Lower leg skin (tissue), 3 donors: ENCODE measurements at regions not wholly inside any gene's neighbourhood (a gene's known extent, or its start where the extent isn't known, plus 50 kb on each side); places are given as distances from the start of the nearest gene placed in this dataset.

Experiments used
- POLR2A ChIP-seq, 2 donors: fragments of 450-650 bp; IDR thresholded peaks; one replicate each; pipeline ENCODE4 v1.6.1; 2016 to 2017; ENCODE audit warnings: antibody characterized with exemption in 2 of 2, mild to moderate bottlenecking in 1 of 2, moderate library complexity in 1 of 2
- TF ChIP-seq, protein P1 (sequence below), 3 donors: fragments of 450-650 bp; IDR thresholded peaks; one replicate each; pipeline ENCODE4 v1.5.1; 2016; ENCODE audit warnings: antibody characterized with exemption in 3 of 3, mild to moderate bottlenecking in 3 of 3, moderate library complexity in 2 of 3

DNA sequence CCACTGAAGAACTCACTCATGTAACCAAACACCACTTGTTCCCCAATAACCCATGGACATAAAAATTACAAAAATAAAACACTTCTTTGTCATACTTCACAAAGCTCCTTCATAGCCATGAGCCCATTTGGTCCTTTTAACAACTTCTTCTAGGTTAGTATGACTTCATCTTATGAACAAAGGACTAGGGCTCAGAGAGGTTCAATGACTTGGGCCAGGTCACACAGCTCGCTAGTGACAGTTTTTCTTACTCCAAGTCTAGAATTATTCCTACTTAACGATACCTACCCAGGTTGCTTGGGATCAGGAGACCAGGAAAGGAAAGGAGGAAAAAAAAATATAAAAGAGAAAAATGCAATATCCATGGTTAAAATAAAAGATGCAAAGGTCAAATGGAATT, 353.4 kb downstream of the SOX9 start:
- TF ChIP-seq, protein P1, sequence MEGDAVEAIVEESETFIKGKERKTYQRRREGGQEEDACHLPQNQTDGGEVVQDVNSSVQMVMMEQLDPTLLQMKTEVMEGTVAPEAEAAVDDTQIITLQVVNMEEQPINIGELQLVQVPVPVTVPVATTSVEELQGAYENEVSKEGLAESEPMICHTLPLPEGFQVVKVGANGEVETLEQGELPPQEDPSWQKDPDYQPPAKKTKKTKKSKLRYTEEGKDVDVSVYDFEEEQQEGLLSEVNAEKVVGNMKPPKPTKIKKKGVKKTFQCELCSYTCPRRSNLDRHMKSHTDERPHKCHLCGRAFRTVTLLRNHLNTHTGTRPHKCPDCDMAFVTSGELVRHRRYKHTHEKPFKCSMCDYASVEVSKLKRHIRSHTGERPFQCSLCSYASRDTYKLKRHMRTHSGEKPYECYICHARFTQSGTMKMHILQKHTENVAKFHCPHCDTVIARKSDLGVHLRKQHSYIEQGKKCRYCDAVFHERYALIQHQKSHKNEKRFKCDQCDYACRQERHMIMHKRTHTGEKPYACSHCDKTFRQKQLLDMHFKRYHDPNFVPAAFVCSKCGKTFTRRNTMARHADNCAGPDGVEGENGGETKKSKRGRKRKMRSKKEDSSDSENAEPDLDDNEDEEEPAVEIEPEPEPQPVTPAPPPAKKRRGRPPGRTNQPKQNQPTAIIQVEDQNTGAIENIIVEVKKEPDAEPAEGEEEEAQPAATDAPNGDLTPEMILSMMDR (IDR thresholded peaks at IDR 0.05), result no peak
- no peak for TF ChIP-seq POLR2A (IDR thresholded peaks at IDR 0.05)
